ENCODE measurements at regions not wholly inside any gene's neighbourhood (a gene's known extent, or its start where the extent isn't known, plus 50 kb on each side); places are given as distances from the start of the nearest gene placed in this dataset.

DNA sequence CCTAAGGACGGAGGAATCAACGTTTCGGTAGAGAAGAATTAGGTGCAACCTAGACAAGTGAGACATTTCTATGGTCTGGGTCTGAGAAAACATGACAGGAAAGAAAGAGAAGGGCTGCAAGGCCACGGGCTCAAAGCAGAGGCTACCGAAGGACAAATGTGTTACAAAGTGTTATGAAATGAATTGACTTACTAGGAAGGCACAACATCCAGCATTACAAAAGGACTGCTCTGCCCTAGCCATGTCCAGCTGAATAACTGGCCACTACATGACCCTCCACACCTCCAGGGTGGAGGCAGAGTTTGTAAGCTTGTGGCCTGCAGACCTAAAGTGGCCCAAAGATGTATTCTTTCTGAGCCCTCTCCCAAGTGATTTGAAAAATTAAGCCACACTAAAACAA lies 133.6 kb downstream of the GDAP2 start:
- H3K4me3 ChIP-seq, result no peak overlapping the region
- no peaks in the 10 kb centered on the region for H3K9me3 ChIP-seq
- DNase-seq, result no peak
- no peaks in the 10 kb centered on the region for H3K27me3 ChIP-seq
- H3K4me1 ChIP-seq, result no peaks in the 10 kb centered on the region
- TF ChIP-seq, protein P1, sequence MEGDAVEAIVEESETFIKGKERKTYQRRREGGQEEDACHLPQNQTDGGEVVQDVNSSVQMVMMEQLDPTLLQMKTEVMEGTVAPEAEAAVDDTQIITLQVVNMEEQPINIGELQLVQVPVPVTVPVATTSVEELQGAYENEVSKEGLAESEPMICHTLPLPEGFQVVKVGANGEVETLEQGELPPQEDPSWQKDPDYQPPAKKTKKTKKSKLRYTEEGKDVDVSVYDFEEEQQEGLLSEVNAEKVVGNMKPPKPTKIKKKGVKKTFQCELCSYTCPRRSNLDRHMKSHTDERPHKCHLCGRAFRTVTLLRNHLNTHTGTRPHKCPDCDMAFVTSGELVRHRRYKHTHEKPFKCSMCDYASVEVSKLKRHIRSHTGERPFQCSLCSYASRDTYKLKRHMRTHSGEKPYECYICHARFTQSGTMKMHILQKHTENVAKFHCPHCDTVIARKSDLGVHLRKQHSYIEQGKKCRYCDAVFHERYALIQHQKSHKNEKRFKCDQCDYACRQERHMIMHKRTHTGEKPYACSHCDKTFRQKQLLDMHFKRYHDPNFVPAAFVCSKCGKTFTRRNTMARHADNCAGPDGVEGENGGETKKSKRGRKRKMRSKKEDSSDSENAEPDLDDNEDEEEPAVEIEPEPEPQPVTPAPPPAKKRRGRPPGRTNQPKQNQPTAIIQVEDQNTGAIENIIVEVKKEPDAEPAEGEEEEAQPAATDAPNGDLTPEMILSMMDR (IDR thresholded peaks at IDR 0.05), result no peak
- TF ChIP-seq POLR2A (IDR thresholded peaks at IDR 0.05), result no peak
- no peaks in the 10 kb centered on the region for H3K36me3 ChIP-seq
- H3K27ac ChIP-seq, result no peak overlapping the region

GRCh38 chr1:117796226-117796625 lies 133.2 kb downstream of the GDAP2 start:
- Histone ChIP-seq H3K9me3 (no peaks in the 10 kb centered on the region), H3K27me3 (no peaks in the 10 kb centered on the region), H3K36me3 (no peaks in the 10 kb centered on the region), H3K4me1 (no peaks in the 10 kb centered on the region), H3K27ac (no peak overlapping the region), H3K4me3 (no peak overlapping the region)
- DNase-seq, result no peak
- TF ChIP-seq, protein P1 (IDR thresholded peaks at IDR 0.05), result no peak
- TF ChIP-seq POLR2A (IDR thresholded peaks at IDR 0.05), result no peak

- Histone ChIP-seq H3K27ac (no peak overlapping the region), H3K36me3 (no peaks in the 10 kb centered on the region), H3K27me3 (no peaks in the 10 kb centered on the region), H3K4me3 (no peak overlapping the region), H3K9me3 (no peaks in the 10 kb centered on the region), H3K4me1 (no peaks in the 10 kb centered on the region)
- DNase-seq, result no peak
- no peak for TF ChIP-seq POLR2A (IDR thresholded peaks at IDR 0.05)
- TF ChIP-seq, protein P1 (IDR thresholded peaks at IDR 0.05), result no peak
Measured at GRCh38 chr1:117798550-117798949, 130.9 kb downstream of the GDAP2 start.

DNA sequence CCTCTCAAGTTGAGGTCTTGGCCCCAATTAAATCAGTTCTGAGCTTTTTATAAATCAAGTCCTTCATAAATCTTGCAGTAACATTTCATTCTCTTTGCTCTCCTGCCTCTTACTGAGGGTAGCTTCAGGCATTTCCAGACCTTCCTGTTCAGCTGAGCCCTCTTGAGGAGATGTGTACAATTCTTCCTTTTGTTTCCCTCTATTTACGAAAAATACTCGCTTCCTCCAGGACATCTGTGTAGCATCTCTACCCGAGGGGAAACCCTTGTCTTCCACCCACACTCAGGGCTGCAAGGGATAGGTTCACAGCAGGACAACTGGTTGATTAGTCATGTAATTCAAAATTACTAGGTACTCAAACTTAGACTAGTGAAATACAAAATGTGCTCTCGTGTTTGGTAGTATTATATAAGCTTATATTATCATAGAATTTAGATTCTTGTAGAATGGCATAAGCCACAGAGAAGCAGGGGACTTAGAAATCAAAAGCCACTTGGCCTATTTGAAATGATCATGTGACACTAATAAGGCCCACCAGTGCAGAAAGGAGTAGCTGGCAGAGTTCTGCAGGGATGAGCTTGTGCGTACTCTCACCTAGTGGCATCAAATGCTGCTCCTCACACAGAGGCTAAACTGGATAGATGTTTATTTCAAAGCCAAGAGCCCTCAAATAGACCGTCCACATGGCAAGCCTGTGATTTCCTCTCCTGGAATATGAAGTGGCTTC lies 126.7 kb downstream of the GDAP2 start:
- TF ChIP-seq, protein P1 (IDR thresholded peaks at IDR 0.05), result no peak
- no peak for TF ChIP-seq POLR2A (IDR thresholded peaks at IDR 0.05)
- Histone ChIP-seq H3K9me3 (no peaks in the 10 kb centered on the region), H3K4me1 (no peaks in the 10 kb centered on the region), H3K27ac (no peak overlapping the region), H3K4me3 (no peak overlapping the region), H3K27me3 (no peaks in the 10 kb centered on the region), H3K36me3 (no peaks in the 10 kb centered on the region)
- no peak for DNase-seq

DNA sequence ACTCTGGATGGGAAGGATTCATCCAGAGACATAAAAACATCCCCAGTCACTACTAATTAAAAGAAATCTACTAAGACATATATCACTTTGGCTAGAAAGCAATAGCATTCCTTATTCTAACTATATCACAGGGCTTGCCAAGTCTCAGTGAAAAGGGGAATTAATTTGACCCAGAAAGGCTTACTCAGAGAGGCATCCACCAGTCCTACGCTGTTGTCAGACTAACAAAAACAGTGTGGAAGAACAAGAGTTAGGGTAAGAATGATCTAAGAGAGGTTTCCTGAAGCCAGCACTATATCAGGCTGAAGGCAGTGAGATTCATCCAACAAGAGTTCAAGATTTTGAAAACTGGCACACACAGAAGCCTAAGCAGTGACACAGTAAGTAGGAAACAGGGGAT lies 126.1 kb downstream of the GDAP2 start:
- Histone ChIP-seq H3K36me3 (no peaks in the 10 kb centered on the region), H3K27me3 (no peaks in the 10 kb centered on the region), H3K27ac (no peak overlapping the region), H3K4me1 (no peaks in the 10 kb centered on the region), H3K9me3 (no peaks in the 10 kb centered on the region), H3K4me3 (no peak overlapping the region)
- no peak for DNase-seq
- TF ChIP-seq, protein P1 (IDR thresholded peaks at IDR 0.05), result no peak
- TF ChIP-seq POLR2A (IDR thresholded peaks at IDR 0.05), result no peak

- Histone ChIP-seq H3K36me3 (no peaks in the 10 kb centered on the region), H3K9me3 (no peaks in the 10 kb centered on the region), H3K27me3 (no peaks in the 10 kb centered on the region), H3K4me3 (no peak overlapping the region), H3K4me1 (no peaks in the 10 kb centered on the region), H3K27ac (no peak overlapping the region)
- DNase-seq, result no peak
- TF ChIP-seq, protein P1 (IDR thresholded peaks at IDR 0.05), result no peak
- TF ChIP-seq POLR2A (IDR thresholded peaks at IDR 0.05), result no peak
Measured at GRCh38 chr1:117809764-117810163, 119.7 kb downstream of the GDAP2 start.
